Cardiac muscle cell (in vitro differentiated cells and primary cell): ENCODE measurements at regions not wholly inside any gene's neighbourhood (a gene's known extent, or its start where the extent isn't known, plus 50 kb on each side); places are given as distances from the start of the nearest gene placed in this dataset.

Experiments
- DNase-seq, 2 donors: peaks; one replicate each; pipeline versions ENCODE4 v3.0.0 to v3.0.0-alpha.2; 2010 to 2017; ENCODE audit warnings: low read depth in 1 of 2, low spot score in 1 of 2
- H3K27ac ChIP-seq: fragments of 200-600 bp; sonication (generic); 2 replicates; pipeline ENCODE4 v1.5.1; 2016
- H3K27me3 ChIP-seq: fragments of 200-600 bp; sonication (generic); 2 replicates; pipeline ENCODE4 v1.6.0; 2016; ENCODE audit warnings: control low read depth
- H3K36me3 ChIP-seq: fragments of 200-600 bp; sonication (generic); 2 replicates; pipeline ENCODE4 v1.5.1; 2016; ENCODE audit warnings: control low read depth
- H3K4me1 ChIP-seq: fragments of 200-600 bp; sonication (generic); 2 replicates; pipeline ENCODE4 v1.8.1; 2017; ENCODE audit warnings: low read depth, mild to moderate bottlenecking, mixed run types
- H3K4me3 ChIP-seq: fragments of 200-600 bp; sonication (generic); 2 replicates; pipeline ENCODE4 v1.5.1; 2016; ENCODE audit warnings: mild to moderate bottlenecking
- H3K9me3 ChIP-seq: fragments of 200-600 bp; sonication (generic); 2 replicates; pipeline ENCODE4 v1.5.1; 2017; ENCODE audit warnings: low read depth, mild to moderate bottlenecking, control low read depth
- CTCF ChIP-seq: IDR thresholded peaks from 2 replicates; pipeline ENCODE4 v1.5.1; 2012; ENCODE audit warnings: low read depth, mild to moderate bottlenecking, low read length

GRCh38 chr9:73259086-73259696, 107.5 kb downstream of the ANXA1 start:
- Histone ChIP-seq H3K36me3 (no peaks in the 10 kb centered on the region), H3K27ac (no peak overlapping the region), H3K9me3 (no peaks in the 10 kb centered on the region), H3K27me3 (no peaks in the 10 kb centered on the region), H3K4me3 (no peak overlapping the region), H3K4me1 (no peaks in the 10 kb centered on the region)
- no peak for DNase-seq
- TF ChIP-seq CTCF = no peak

GRCh38 chr9:73260506-73260905, 108.8 kb downstream of the ANXA1 start:
- Histone ChIP-seq H3K27ac (no peak overlapping the region), H3K36me3 (no peaks in the 10 kb centered on the region), H3K4me3 (no peak overlapping the region), H3K9me3 (no peaks in the 10 kb centered on the region), H3K27me3 (no peaks in the 10 kb centered on the region), H3K4me1 (no peaks in the 10 kb centered on the region)
- DNase-seq = no peak
- no peak for TF ChIP-seq CTCF

- TF ChIP-seq CTCF = no peak
- DNase-seq = no peak
- peaks cover under 1% of the 10 kb centered on the region for H3K4me1 ChIP-seq
- no peak overlapping the region for H3K27ac ChIP-seq
- H3K27me3 ChIP-seq = no peaks in the 10 kb centered on the region
- H3K4me3 ChIP-seq = no peak overlapping the region
- no peaks in the 10 kb centered on the region for H3K36me3 ChIP-seq
- H3K9me3 ChIP-seq = no peaks in the 10 kb centered on the region
Measured at GRCh38 chr9:73264631-73265030, 113.0 kb downstream of the ANXA1 start.

GRCh38 chr9:73265876-73266275, 114.2 kb downstream of the ANXA1 start:
- no peak overlapping the region for H3K4me3 ChIP-seq
- TF ChIP-seq CTCF = no peak
- no peak for DNase-seq
- no peaks in the 10 kb centered on the region for H3K36me3 ChIP-seq
- peaks cover 13% of the 10 kb centered on the region for H3K4me1 ChIP-seq
- H3K9me3 ChIP-seq = no peaks in the 10 kb centered on the region
- H3K27me3 ChIP-seq = no peaks in the 10 kb centered on the region
- H3K27ac ChIP-seq = no peak overlapping the region

- no peaks in the 10 kb centered on the region for H3K9me3 ChIP-seq
- no peak overlapping the region for H3K4me3 ChIP-seq
- H3K27me3 ChIP-seq = no peaks in the 10 kb centered on the region
- TF ChIP-seq CTCF = peak; percentile 32
- H3K4me1 ChIP-seq = peaks cover 13% of the 10 kb centered on the region
- H3K36me3 ChIP-seq = no peaks in the 10 kb centered on the region
- peak; percentile 60 to 63 for DNase-seq
- no peak overlapping the region for H3K27ac ChIP-seq
Measured at GRCh38 chr9:73269430-73270101, 117.9 kb downstream of the ANXA1 start.
